ENCODE measurements at regions not wholly inside any gene's neighbourhood (a gene's known extent, or its start where the extent isn't known, plus 50 kb on each side); places are given as distances from the start of the nearest gene placed in this dataset.
"Not testable (repeated sequence)": the region's sequence is repeated elsewhere in the genome, so short reads cannot be mapped to it uniquely, and the experiment has no call there.

GRCh38 chr21:27779606-27780005, 812.7 kb upstream of the ADAMTS5 start:
- no peaks in the 10 kb centered on the region for H3K36me3 ChIP-seq
- H3K27ac ChIP-seq, result no peak overlapping the region
- 89 to 100% methylated on average over 1 to 2 of the region's 2 CpGs for WGBS, 2 donors (ENCODE audit: low coverage in 1 of 2)
- no peak for ATAC-seq
- H3K4me3 ChIP-seq, result no peak overlapping the region
- peaks cover 0 to 8% (median 0%) of the 10 kb centered on the region in 3 donors for H3K4me1 ChIP-seq
- no peaks in the 10 kb centered on the region for H3K27me3 ChIP-seq
- no peaks in the 10 kb centered on the region for H3K9me3 ChIP-seq
- TF ChIP-seq POLR2AphosphoS5 (IDR thresholded peaks at IDR 0.05) (no peak), EP300 (IDR thresholded peaks at IDR 0.05) (no peak), POLR2A (IDR thresholded peaks at IDR 0.05) (no peak)
- TF ChIP-seq, protein P1, sequence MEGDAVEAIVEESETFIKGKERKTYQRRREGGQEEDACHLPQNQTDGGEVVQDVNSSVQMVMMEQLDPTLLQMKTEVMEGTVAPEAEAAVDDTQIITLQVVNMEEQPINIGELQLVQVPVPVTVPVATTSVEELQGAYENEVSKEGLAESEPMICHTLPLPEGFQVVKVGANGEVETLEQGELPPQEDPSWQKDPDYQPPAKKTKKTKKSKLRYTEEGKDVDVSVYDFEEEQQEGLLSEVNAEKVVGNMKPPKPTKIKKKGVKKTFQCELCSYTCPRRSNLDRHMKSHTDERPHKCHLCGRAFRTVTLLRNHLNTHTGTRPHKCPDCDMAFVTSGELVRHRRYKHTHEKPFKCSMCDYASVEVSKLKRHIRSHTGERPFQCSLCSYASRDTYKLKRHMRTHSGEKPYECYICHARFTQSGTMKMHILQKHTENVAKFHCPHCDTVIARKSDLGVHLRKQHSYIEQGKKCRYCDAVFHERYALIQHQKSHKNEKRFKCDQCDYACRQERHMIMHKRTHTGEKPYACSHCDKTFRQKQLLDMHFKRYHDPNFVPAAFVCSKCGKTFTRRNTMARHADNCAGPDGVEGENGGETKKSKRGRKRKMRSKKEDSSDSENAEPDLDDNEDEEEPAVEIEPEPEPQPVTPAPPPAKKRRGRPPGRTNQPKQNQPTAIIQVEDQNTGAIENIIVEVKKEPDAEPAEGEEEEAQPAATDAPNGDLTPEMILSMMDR (IDR thresholded peaks at IDR 0.05), result no peak

DNA sequence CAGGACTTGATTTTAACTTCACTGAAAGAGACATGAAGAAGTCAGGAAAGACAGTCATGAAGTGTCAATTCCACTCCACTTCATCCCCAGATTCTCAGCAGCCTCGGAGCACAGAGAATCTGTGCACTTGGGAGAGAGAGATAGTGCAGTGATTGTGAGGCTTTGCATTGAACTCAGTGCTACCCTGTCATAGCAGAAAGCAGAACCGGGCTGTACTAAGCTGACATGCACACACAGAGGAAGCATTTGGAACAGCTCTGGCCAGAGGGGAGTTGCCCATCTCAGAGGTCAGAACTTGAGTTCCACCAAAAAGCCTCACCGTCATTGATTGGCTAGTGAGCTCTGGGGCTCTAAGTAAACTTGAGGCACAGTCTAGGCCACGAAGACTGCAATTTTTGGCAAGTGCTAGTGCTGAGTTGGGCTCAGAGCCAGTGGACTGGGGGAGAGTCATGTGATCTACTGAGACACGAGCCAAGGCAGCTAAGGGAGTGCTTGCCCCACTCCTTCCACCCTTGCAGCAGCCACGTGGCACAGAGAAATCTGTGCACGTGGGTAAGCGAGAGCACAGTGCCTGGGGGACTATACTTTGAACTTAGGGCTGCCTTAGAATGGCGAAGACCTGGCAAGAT, 810.2 kb upstream of the ADAMTS5 start:
- H3K27ac ChIP-seq, result no peak overlapping the region
- TF ChIP-seq EP300 (IDR thresholded peaks at IDR 0.05) (no peak), POLR2AphosphoS5 (IDR thresholded peaks at IDR 0.05) (no peak), POLR2A (IDR thresholded peaks at IDR 0.05) (no peak)
- TF ChIP-seq, protein P1 (IDR thresholded peaks at IDR 0.05), result no peak
- no peak overlapping the region for H3K4me3 ChIP-seq
- peak; percentile 25 for ATAC-seq
- H3K36me3 ChIP-seq, result no peaks in the 10 kb centered on the region
- peaks cover 0 to 22% (median 0%) of the 10 kb centered on the region in 3 donors for H3K4me1 ChIP-seq
- no peaks in the 10 kb centered on the region for H3K9me3 ChIP-seq
- 20 to 60% methylated on average over 1 to 8 of the region's 9 CpGs for WGBS, 2 donors (ENCODE audit: low coverage in 1 of 2)
- no peaks in the 10 kb centered on the region for H3K27me3 ChIP-seq

DNA sequence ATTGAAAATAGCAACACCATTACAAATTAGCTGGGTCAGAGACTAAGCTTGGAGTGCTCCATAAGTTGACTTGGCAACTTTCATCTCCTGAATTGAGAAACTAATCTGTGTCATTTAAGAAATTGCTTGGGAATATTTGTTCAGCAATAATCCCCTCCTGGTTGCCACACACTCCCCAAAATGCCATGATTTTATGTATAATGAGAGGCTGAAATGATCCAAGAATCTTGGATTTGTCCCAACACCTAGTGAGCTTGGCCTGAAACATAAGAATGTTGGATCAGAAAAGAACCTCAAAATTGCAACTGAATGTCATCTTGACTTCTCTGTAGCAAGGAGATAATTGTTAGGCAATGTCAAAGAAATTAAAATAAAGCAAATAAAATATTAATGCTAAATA, 805.9 kb upstream of the ADAMTS5 start:
- TF ChIP-seq, protein P1 (IDR thresholded peaks at IDR 0.05), result no peak
- TF ChIP-seq POLR2AphosphoS5 (IDR thresholded peaks at IDR 0.05), result no peak
- TF ChIP-seq EP300 (IDR thresholded peaks at IDR 0.05), result no peak
- no peak for TF ChIP-seq POLR2A (IDR thresholded peaks at IDR 0.05)
- no peak overlapping the region for H3K27ac ChIP-seq
- no peaks in the 10 kb centered on the region for H3K9me3 ChIP-seq
- H3K36me3 ChIP-seq, result no peaks in the 10 kb centered on the region
- peaks cover 0 to 27% (median 0%) of the 10 kb centered on the region in 3 donors for H3K4me1 ChIP-seq
- no peak for ATAC-seq
- H3K27me3 ChIP-seq, result no peaks in the 10 kb centered on the region
- no peak overlapping the region for H3K4me3 ChIP-seq

GRCh38 chr21:27771938-27772483, 805.1 kb upstream of the ADAMTS5 start:
- no peaks in the 10 kb centered on the region for H3K9me3 ChIP-seq
- ATAC-seq, result no peak
- no peak overlapping the region for H3K27ac ChIP-seq
- H3K4me1 ChIP-seq, result peaks cover 0 to 22% (median 0%) of the 10 kb centered on the region in 3 donors
- TF ChIP-seq EP300 (IDR thresholded peaks at IDR 0.05), result no peak
- TF ChIP-seq POLR2AphosphoS5 (IDR thresholded peaks at IDR 0.05), result no peak
- TF ChIP-seq, protein P1 (IDR thresholded peaks at IDR 0.05), result no peak
- no peak for TF ChIP-seq POLR2A (IDR thresholded peaks at IDR 0.05)
- no peaks in the 10 kb centered on the region for H3K36me3 ChIP-seq
- no peaks in the 10 kb centered on the region for H3K27me3 ChIP-seq
- 90 to 95% methylated on average over 5 of the region's 5 CpGs for WGBS, 2 donors (ENCODE audit: low coverage in 1 of 2)
- no peak overlapping the region for H3K4me3 ChIP-seq

DNA sequence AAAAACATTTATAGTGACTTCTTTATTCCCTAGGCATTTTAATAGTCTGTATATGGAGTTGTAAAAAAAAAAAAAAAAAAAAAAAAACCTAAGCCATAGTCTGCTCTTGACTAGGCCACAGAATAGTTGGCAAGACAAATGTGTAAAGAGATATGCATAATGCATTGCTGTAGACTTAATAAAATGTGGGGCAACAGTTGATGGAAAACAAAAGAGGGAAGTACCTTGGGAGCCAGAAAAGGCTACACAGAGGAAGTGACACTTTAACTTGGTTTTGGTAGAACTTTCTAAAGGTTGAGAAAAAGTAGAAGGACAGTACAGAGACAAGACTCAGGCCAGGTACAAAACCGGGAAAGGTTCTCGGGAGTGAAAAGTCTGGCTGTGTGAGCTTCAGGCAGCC, 802.9 kb upstream of the ADAMTS5 start:
- no peaks in the 10 kb centered on the region for H3K36me3 ChIP-seq
- ATAC-seq, result no peak
- peaks cover 0 to 19% (median 0%) of the 10 kb centered on the region in 3 donors for H3K4me1 ChIP-seq
- WGBS, 2 donors (ENCODE audit: low coverage in 1 of 2), result 87 to 90% methylated on average over 2 of the region's 2 CpGs
- H3K4me3 ChIP-seq, result no peak overlapping the region
- no peaks in the 10 kb centered on the region for H3K9me3 ChIP-seq
- H3K27me3 ChIP-seq, result no peaks in the 10 kb centered on the region
- H3K27ac ChIP-seq, result no peak overlapping the region
- TF ChIP-seq EP300 (IDR thresholded peaks at IDR 0.05) (no peak), POLR2AphosphoS5 (IDR thresholded peaks at IDR 0.05) (no peak), POLR2A (IDR thresholded peaks at IDR 0.05) (no peak)
- TF ChIP-seq, protein P1 (IDR thresholded peaks at IDR 0.05), result no peak

DNA sequence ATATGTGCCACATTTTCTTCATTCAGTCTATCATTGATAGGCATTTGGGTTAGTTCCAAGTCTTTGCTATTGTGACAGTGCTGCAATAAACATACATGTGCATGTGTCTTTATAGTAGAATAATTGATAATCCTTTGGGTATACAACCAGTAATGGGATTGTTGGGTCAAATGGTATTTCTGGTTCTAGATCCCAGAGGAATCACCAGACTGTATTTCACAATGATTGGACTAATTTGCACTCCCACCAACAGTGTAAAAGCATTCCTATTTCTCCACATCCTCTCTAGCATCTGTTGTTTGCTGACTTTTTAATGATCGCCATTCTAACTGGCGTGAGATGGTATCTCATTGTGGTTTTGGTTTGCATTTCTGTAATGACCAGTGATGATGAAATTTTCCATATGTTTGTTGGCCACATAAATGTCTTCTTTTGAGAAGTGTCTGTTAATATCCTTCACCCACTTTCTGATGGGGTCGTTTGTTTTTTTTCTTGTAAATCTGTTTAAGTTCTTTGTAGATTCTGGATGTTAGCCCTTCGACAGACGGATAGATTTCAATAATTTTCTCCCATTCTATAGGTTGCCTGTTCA, 801.3 kb upstream of the ADAMTS5 start:
- H3K4me3 ChIP-seq, ATAC-seq, H3K9me3 ChIP-seq, H3K27me3 ChIP-seq, H3K27ac ChIP-seq, H3K36me3 ChIP-seq: not testable (repeated sequence)
- H3K4me1 ChIP-seq, result peaks cover 0 to 17% (median 0%) of the 10 kb centered on the region in 3 donors
- 90 to 95% methylated on average over 4 to 5 of the region's 5 CpGs for WGBS, 2 donors (ENCODE audit: low coverage in 1 of 2)
